IPS DF 6.9 (cell line): ENCODE measurements at regions not wholly inside any gene's neighbourhood (a gene's known extent, or its start where the extent isn't known, plus 50 kb on each side); places are given as distances from the start of the nearest gene placed in this dataset.

Experiments used
- DNase-seq: peaks from one replicate; pipeline ENCODE4 v3.0.0-alpha.2; 2013; ENCODE audit warnings: low read depth, low spot score
- H3K27ac ChIP-seq: one replicate; pipeline ENCODE4 v1.5.1; 2013; ENCODE audit warnings: low read length, control low read depth
- H3K27me3 ChIP-seq: 2 replicates; pipeline ENCODE4 v1.6.1; 2013; ENCODE audit warnings: mild to moderate bottlenecking, low read length; ENCODE audit not compliant: control insufficient read depth, insufficient read depth
- H3K36me3 ChIP-seq: 2 replicates; pipeline ENCODE4 v1.6.1; 2013; ENCODE audit warnings: low read length; ENCODE audit not compliant: control insufficient read depth, insufficient read depth
- H3K4me1 ChIP-seq: 2 replicates; pipeline ENCODE4 v1.6.1; 2013; ENCODE audit warnings: low read length; ENCODE audit not compliant: control insufficient read depth, insufficient read depth
- H3K4me3 ChIP-seq: 2 replicates; pipeline ENCODE4 v1.5.1; 2013; ENCODE audit warnings: mild to moderate bottlenecking, low read length
- H3K9me3 ChIP-seq: 2 replicates; pipeline ENCODE4 v1.6.1; 2013; ENCODE audit warnings: low read length, inconsistent platforms; ENCODE audit not compliant: control insufficient read depth, insufficient read depth
- WGBS: extraction: QIAGEN DNeasy Blood & Tissue Kit; methylation state at CpG from one replicate; pipeline ENCODE4 v1.1.7; 2013; ENCODE audit warnings: mixed read lengths, missing lambda C conversion rate; ENCODE audit not compliant: insufficient read length, insufficient coverage; 5-methylcytosine and 5-hydroxymethylcytosine counted together

DNA sequence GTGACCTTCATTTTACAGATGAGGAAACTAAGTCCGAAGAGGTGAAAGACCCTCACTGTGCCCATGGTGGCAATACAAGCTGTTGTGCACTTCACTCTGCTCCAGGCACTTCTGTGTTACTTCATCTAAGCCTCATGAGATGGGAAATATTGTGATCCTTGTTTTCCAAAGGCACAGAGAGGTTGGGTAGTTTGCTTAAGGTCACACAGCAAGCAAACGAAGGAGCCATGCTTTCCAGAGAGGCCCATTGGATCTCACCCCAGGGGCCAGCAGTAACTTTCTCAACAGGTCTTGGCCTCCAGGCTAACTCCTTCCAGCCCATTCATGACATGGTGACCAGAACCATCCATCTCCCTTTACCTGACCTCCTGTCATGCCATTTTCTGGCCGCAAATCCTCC lies 332.8 kb downstream of the MN1 start:
- H3K36me3 ChIP-seq = no peaks in the 10 kb centered on the region
- H3K27ac ChIP-seq = no peak overlapping the region
- H3K27me3 ChIP-seq = no peaks in the 10 kb centered on the region
- DNase-seq = no peak
- no CpG with 5 or more reads among the region's 3 CpGs for WGBS
- H3K4me3 ChIP-seq = no peak overlapping the region
- H3K9me3 ChIP-seq = no peaks in the 10 kb centered on the region
- H3K4me1 ChIP-seq = no peaks in the 10 kb centered on the region

DNA sequence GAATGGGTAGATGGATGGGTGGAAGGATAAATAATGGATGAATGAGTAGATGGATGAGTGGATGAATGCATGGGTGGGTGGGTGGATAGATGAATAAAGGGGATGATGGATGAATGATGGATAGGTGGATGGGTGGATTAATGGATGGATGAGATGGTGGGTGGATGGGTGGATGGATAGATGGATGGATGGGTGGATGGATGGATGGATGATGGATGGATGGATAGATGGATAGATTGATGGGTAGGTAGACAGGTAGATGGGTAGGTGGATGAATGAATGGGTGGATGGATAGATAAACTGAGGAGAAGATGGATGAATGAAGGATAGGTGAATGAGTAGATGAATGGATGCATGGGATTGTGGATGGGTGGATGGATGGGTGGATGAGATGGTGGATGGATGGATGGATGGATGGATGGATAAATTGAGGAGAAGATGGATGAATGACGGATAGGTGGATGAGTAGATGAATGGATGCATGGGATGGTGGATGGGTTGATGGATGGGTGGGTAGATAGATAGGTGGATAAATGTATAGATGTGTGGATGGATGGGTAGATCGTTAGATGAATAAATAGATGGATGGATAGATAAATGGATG lies 331.3 kb downstream of the MN1 start:
- no peaks in the 10 kb centered on the region for H3K36me3 ChIP-seq
- no peak overlapping the region for H3K27ac ChIP-seq
- no peak overlapping the region for H3K4me3 ChIP-seq
- WGBS = 100% methylated on average over 2 of the region's 2 CpGs
- no peaks in the 10 kb centered on the region for H3K27me3 ChIP-seq
- DNase-seq = no peak
- no peaks in the 10 kb centered on the region for H3K9me3 ChIP-seq
- peaks cover 2% of the 10 kb centered on the region; the same call in 1 of the 2 replicates for H3K4me1 ChIP-seq

DNA sequence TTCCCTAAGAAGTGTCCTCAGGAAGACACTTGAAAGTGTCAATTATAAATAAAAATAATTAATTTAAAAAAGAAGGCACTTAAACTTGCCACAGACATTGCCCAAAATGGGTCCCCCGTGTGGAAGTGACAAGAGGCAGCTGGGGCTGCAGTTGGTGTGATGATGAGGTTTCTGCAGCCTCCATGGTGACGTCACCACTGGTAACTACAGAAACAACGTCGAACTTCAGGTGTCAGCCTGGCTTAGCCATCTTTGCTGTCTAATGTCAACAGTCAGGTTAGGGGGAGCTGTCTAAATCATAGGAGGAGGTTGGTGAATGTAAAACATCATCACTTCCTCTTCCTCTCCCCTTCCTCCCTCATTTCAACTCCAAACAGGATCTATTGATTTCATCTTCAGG lies 328.6 kb downstream of the MN1 start:
- H3K4me3 ChIP-seq = no peak overlapping the region
- DNase-seq = no peak
- WGBS = no CpG with 5 or more reads among the region's 4 CpGs
- no peaks in the 10 kb centered on the region for H3K27me3 ChIP-seq
- H3K9me3 ChIP-seq = no peaks in the 10 kb centered on the region
- H3K36me3 ChIP-seq = no peaks in the 10 kb centered on the region
- no peak overlapping the region for H3K27ac ChIP-seq
- peaks cover 7% of the 10 kb centered on the region; the same call in 1 of the 2 replicates for H3K4me1 ChIP-seq

DNA sequence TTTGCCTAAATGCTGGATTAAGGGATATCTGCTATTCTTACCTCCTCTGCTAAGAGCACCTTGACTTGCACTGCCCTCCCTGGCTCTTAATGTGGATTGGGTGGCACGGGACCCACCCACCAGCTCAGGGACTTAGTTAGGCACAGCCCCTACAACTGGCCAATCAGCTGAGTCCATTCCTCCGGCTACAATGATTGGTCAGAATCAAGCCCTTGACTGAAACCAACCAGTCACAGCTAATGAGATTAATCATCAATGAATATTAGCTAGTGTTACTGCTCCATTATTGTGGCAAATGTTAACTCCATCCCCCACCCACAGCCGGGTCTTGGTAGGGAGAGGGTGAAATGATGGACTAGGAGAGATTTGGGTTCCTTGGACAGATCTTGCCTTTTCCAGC lies 328.0 kb downstream of the MN1 start:
- DNase-seq = no peak
- Histone ChIP-seq H3K9me3 (no peaks in the 10 kb centered on the region), H3K4me3 (no peak overlapping the region), H3K27ac (no peak overlapping the region), H3K27me3 (no peaks in the 10 kb centered on the region), H3K4me1 (peaks cover 7% of the 10 kb centered on the region; the same call in 1 of the 2 replicates), H3K36me3 (no peaks in the 10 kb centered on the region)
- WGBS = no CpG with 5 or more reads among the region's 3 CpGs

DNA sequence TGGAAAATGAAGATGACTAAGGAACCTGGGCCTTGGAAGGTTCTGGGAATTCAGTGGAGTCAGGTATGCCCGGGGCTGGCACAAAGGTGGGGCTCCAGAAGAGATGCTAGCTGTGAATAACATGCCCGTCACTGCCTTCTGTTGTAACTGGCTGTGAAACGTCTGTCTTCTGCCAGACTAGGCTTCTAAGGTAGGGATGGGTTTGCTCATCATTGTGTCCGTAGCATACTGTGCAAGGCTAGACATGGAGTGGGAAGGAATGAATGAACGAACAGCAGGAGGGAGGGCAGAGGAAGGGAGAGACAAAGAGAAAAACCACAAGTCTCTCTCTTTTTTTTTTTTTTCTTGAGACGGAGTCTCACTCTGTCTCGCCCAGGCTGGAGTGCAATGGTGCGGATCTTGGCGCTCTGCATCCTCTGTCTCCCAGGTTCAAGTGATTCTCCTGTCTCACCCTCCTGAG lies 327.4 kb downstream of the MN1 start:
- no peaks in the 10 kb centered on the region for H3K36me3 ChIP-seq
- peaks cover 7% of the 10 kb centered on the region; the same call in 1 of the 2 replicates for H3K4me1 ChIP-seq
- H3K27ac ChIP-seq = no peak overlapping the region
- no CpG with 5 or more reads among the region's 9 CpGs for WGBS
- no peak for DNase-seq
- no peaks in the 10 kb centered on the region for H3K9me3 ChIP-seq
- no peaks in the 10 kb centered on the region for H3K27me3 ChIP-seq
- no peak overlapping the region for H3K4me3 ChIP-seq

DNA sequence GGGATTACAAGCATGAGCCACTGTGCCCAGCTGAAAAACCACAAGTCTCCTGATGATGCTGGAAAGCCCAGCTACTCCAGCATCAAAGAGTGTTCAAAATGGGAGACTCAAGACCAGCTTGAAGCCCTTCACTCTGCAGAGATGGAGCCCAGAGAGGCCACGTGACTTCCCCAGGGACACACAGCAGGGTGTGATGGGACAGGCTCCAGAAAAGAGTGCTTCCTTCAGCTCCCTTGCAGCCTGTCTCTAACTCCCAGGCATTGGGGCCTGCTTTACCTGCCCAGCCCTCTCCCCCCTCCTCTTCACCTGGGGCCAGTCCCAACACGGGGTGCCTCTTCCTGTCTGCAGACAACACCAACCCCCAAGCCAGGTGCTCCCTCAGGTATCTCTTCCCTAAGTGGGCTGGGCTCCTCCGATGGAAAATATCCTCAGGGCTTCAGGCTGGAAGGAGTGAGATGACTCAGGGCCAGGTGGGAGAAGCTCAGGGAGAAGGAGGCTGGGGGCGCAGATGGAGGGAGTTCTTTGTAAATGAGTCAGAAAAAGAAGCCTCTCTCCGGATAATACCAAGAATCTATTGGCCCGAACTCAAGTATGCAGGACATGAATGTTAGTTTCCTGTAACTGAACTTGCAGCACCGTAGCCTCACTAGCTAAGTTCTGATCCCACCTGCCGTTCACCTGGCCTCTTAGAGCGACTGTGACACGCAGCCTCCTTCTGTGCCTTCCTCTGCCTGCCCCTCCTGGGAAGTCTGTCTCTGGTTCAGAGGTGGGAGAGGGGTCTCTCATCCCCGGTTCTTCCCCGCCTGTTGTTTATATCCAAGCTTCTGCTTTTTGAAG lies 326.6 kb downstream of the MN1 start:
- no peak for DNase-seq
- Histone ChIP-seq H3K27ac (no peak overlapping the region), H3K9me3 (no peaks in the 10 kb centered on the region), H3K4me3 (no peak overlapping the region), H3K4me1 (peaks cover 7% of the 10 kb centered on the region; the same call in 1 of the 2 replicates), H3K36me3 (no peaks in the 10 kb centered on the region), H3K27me3 (no peaks in the 10 kb centered on the region)
- WGBS = no CpG with 5 or more reads among the region's 12 CpGs

DNA sequence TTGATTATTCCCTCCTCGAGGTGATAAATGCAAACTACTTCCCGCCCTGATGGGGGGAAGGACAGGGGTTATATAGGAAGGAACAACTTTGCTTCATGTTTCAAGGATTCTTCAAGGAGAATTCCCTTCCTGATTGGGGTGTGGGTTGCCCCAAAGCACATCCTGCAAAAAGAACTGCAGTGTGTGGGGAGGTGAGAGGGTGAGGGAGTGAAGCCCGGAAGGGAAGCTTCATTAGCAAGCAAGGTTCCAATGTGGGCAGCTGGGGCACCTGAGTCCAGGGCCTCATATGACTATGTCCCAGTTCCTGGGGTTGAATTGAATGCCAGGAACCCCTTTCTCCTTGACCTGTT lies 326.0 kb downstream of the MN1 start:
- no peak for DNase-seq
- Histone ChIP-seq H3K27ac (no peak overlapping the region), H3K9me3 (no peaks in the 10 kb centered on the region), H3K4me1 (peaks cover 10% of the 10 kb centered on the region), H3K27me3 (no peaks in the 10 kb centered on the region), H3K36me3 (no peaks in the 10 kb centered on the region), H3K4me3 (no peak overlapping the region)
- no CpG with 5 or more reads among the region's 3 CpGs for WGBS

DNA sequence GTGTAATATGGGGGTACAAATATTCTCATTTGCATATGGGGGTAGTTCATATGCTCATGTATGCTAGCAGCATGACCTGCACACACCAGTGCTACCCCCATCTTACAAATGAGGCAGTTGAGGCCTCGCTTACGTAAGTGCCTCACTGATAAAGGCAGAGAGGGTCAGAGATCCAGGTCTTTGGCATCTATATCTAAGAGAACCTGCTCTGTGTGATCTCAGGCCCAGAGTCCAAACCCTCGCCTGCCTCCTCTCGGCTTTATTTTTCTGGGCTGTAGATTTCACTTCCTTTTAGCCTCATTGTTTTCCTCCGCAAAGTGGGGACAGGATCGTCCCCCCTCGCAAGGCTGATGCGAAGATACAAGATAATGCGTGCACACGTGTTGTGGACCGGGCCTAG lies 325.2 kb downstream of the MN1 start:
- Histone ChIP-seq H3K36me3 (no peaks in the 10 kb centered on the region), H3K9me3 (no peaks in the 10 kb centered on the region), H3K27me3 (no peaks in the 10 kb centered on the region), H3K4me3 (no peak overlapping the region), H3K4me1 (peaks cover 12% of the 10 kb centered on the region), H3K27ac (no peak overlapping the region)
- no peak for DNase-seq
- no CpG with 5 or more reads among the region's 11 CpGs for WGBS

DNA sequence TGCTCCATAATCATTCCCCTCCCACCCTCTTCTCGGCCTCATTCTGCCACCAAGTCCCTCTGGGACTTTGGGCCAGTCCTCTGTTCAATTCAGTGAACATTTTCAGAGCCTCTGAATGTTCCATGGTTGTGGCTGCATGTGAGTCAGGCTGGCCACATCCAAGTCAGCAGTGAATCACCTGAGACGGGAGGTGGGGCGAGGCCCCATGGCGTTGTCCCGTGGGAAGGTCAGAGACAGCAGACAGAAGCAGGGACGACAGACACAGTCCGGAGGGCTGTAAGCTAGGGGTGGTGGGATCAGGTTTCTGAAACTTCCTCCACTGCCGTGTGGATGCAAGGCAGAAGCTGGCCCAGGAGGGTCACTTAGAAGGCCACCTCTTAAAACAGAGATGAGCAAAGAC lies 324.8 kb downstream of the MN1 start:
- Histone ChIP-seq H3K4me1 (peaks cover 12% of the 10 kb centered on the region), H3K4me3 (no peak overlapping the region), H3K36me3 (no peaks in the 10 kb centered on the region), H3K27me3 (no peaks in the 10 kb centered on the region), H3K9me3 (no peaks in the 10 kb centered on the region), H3K27ac (no peak overlapping the region)
- no CpG with 5 or more reads among the region's 8 CpGs for WGBS
- DNase-seq = no peak

DNA sequence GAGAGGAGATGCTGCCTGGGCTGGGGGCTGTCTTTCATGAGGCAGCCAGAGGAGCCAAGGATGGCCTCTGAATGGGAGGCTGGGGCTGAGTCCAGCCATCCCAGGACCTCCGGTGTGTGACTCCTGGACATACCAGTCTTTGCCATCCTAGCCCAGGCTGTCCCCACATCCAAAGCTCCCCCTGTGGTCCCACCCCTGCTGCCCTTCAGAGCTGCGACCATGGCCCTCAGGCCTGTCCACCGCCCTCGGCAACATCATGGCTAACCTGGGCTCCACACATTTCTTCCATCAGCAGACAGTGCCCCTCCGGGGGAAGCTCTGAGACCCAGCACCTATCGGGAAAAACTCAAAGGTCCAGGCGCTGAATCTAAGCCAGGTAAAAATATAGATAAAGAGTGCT lies 324.4 kb downstream of the MN1 start:
- Histone ChIP-seq H3K36me3 (no peaks in the 10 kb centered on the region), H3K9me3 (no peaks in the 10 kb centered on the region), H3K27me3 (no peaks in the 10 kb centered on the region), H3K4me3 (no peak overlapping the region), H3K27ac (no peak overlapping the region), H3K4me1 (peaks cover 12% of the 10 kb centered on the region)
- WGBS = no CpG with 5 or more reads among the region's 7 CpGs
- no peak for DNase-seq
